Testis (tissue), 2 donors: ENCODE measurements at regions not wholly inside any gene's neighbourhood (a gene's known extent, or its start where the extent isn't known, plus 50 kb on each side); places are given as distances from the start of the nearest gene placed in this dataset.

Source experiments
- DNase-seq: peaks from one replicate; pipeline ENCODE4 v3.0.0-alpha.2; 2019
- H3K27ac ChIP-seq, 2 donors: fragments of 200-600 bp; sonication (generic); one replicate each; pipeline ENCODE4 v1.5.1; 2019
- H3K27me3 ChIP-seq: fragments of 200-600 bp; sonication (generic); one replicate; pipeline ENCODE4 v1.5.1; 2019
- H3K36me3 ChIP-seq: fragments of 200-600 bp; sonication (generic); one replicate; pipeline ENCODE4 v1.5.1; 2017; ENCODE audit warnings: low read depth; ENCODE audit errors: missing control alignments
- H3K4me1 ChIP-seq: fragments of 200-600 bp; sonication (generic); one replicate; pipeline ENCODE4 v1.5.1; 2019
- H3K4me3 ChIP-seq, 2 donors: fragments of 200-600 bp; sonication (generic); one replicate each; pipeline ENCODE4 v1.5.1; 2017 to 2019
- H3K9me3 ChIP-seq: fragments of 200-600 bp; sonication (generic); one replicate; pipeline ENCODE4 v1.5.1; 2017
- CTCF ChIP-seq, 3 experiments: fragments of 450-650 bp in 2 of 3; fragments of 200-600 bp in 1 of 3; sonication (generic) in 1 of 3; IDR thresholded peaks; one replicate each; pipeline ENCODE4 v1.5.1; 2016 to 2019; ENCODE audit warnings: antibody characterized with exemption in 3 of 3, mild to moderate bottlenecking in 2 of 3, moderate library complexity in 1 of 3
- POLR2A ChIP-seq: fragments of 450-650 bp; IDR thresholded peaks from one replicate; pipeline ENCODE4 v1.6.1; 2017; ENCODE audit warnings: antibody characterized with exemption, mild to moderate bottlenecking, moderate library complexity
- WGBS, 2 donors: methylation state at CpG; one replicate each; pipeline ENCODE4 v1.1.5; 2018; 5-methylcytosine and 5-hydroxymethylcytosine counted together
- intact Hi-C: fragments of 100-400 bp; cut with DNase I; formaldehyde crosslinking; loops from one replicate; pipeline ENCODE4 v1.15.1; 2023; ENCODE audit warnings: low total_unique reads

GRCh38 chr20:20864351-20865096 lies 152.1 kb upstream of the RALGAPA2 start:
- DNase-seq = peak; percentile 18
- whole genome bisulfite sequencing, 2 donors = 77 to 78% methylated on average over 3 of the region's 3 CpGs
- H3K36me3 ChIP-seq = no peaks in the 10 kb centered on the region
- H3K27ac ChIP-seq = no peak overlapping the region
- no peaks in the 10 kb centered on the region for H3K4me1 ChIP-seq
- no peak overlapping the region for H3K4me3 ChIP-seq
- intact Hi-C loops = loop anchor here (10.0 kb wide), 1 partner anchor 640 kb away; no protein-coding TSS in a partner anchor
- H3K27me3 ChIP-seq = no peaks in the 10 kb centered on the region
- TF ChIP-seq POLR2A (no peak), CTCF (IDR thresholded peaks at IDR 0.05) (peak in 2 of 3 experiments; percentile 27 to 45)
- H3K9me3 ChIP-seq = no peaks in the 10 kb centered on the region

DNA sequence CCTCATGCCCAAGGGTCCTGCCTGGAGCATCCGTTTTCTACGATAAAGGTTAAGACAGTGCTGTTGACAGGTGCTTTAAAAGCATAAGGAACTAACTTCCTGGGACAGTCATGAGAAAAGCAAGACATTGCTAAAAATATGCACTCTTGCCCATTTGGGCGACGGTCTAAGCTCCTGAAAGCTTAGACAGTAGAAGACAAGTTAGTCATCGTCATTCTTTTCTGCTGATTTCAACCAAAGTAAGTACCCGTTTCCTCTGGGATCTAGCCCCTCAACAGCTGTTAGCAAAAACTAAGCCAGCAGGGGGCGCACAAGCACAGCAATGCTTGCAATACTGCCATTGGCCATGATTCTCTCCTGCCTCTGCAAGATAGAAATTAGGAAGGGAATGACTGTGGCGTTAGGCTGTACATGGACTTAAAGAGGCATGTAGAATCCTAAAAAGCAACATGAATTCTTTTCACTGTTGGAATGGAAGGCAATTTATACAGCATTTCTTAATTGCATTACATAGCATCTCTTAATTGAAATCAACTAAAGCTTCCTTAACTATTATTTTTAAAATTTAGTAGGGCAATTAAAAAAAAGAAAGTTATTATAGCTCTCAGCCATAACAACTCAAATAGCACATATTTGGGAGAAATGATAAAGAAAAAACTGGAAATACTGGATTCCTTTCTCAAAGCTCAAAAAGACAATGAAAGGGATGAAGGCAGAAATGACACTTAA lies 147.8 kb upstream of the RALGAPA2 start:
- no peaks in the 10 kb centered on the region for H3K27me3 ChIP-seq
- H3K36me3 ChIP-seq = no peaks in the 10 kb centered on the region
- no peak overlapping the region for H3K27ac ChIP-seq
- no peak overlapping the region for H3K4me3 ChIP-seq
- H3K4me1 ChIP-seq = no peaks in the 10 kb centered on the region
- 11 to 14% methylated on average over 8 of the region's 8 CpGs for WGBS, 2 donors
- TF ChIP-seq CTCF (IDR thresholded peaks at IDR 0.05) (peak; percentile 88 to 95 (median 91)), POLR2A (no peak)
- intact Hi-C loops = loop anchor here (10.0 kb wide), 1 partner anchor 645 kb away; no protein-coding TSS in a partner anchor
- DNase-seq = peak; percentile 95
- H3K9me3 ChIP-seq = no peaks in the 10 kb centered on the region

DNA sequence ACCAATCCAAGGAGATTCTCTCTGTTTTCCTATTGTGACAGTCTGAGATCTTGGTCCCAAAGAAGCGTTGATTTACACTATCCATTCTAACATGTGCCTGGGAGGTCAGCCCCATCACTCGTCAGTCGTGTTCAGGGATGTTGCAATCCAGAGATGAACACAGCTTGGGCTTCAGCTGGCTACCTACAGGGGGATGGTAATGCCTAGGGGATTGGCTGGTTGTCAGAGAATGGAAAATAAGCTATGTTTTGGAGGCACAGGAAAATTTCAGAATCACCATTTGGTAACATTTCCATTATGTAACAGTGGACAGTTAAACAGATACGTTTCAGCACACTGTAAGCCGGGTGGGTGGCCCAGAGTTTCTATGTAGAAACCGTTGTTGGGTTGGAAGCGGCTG lies 147.1 kb upstream of the RALGAPA2 start:
- no peak overlapping the region for H3K4me3 ChIP-seq
- 54 to 56% methylated on average over 7 of the region's 7 CpGs for WGBS, 2 donors
- TF ChIP-seq CTCF (IDR thresholded peaks at IDR 0.05) (no peak), POLR2A (no peak)
- no peaks in the 10 kb centered on the region for H3K4me1 ChIP-seq
- no peaks in the 10 kb centered on the region for H3K9me3 ChIP-seq
- intact Hi-C loops = no loop called here
- no peak overlapping the region for H3K27ac ChIP-seq
- no peak for DNase-seq
- no peaks in the 10 kb centered on the region for H3K36me3 ChIP-seq
- no peaks in the 10 kb centered on the region for H3K27me3 ChIP-seq

- WGBS, 2 donors = 68% methylated on average over 2 of the region's 2 CpGs
- H3K27ac ChIP-seq = no peak overlapping the region
- no peaks in the 10 kb centered on the region for H3K9me3 ChIP-seq
- H3K27me3 ChIP-seq = no peaks in the 10 kb centered on the region
- no peaks in the 10 kb centered on the region for H3K4me1 ChIP-seq
- H3K36me3 ChIP-seq = no peaks in the 10 kb centered on the region
- H3K4me3 ChIP-seq = no peak overlapping the region
- DNase-seq = no peak
- intact Hi-C loops = no loop called here
- no peak for TF ChIP-seq CTCF (IDR thresholded peaks at IDR 0.05)
- no peak for TF ChIP-seq POLR2A
These were observed 144.5 kb upstream of the RALGAPA2 start for GRCh38 chr20:20856956-20857355.
